H1 (cell line): ENCODE measurements at regions not wholly inside any gene's neighbourhood (a gene's known extent, or its start where the extent isn't known, plus 50 kb on each side); places are given as distances from the start of the nearest gene placed in this dataset.
A peak's percentile ranks its signal among the peaks of the same experiment; 100 is the strongest.

ENCODE experiments used
- CTCF ChIA-PET: fragments of 300-600 bp; sonication (Branson Sonifier 250); formaldehyde crosslinking; loops from one replicate; lab custom pipeline; 2021; ENCODE audit not compliant: partially characterized antibody; lab: Charles Lee
- POLR2A ChIA-PET: fragments of 300-600 bp; sonication (Branson Sonifier 250); formaldehyde crosslinking; loops from one replicate; lab custom pipeline; 2021; ENCODE audit warnings: inconsistent platforms; ENCODE audit not compliant: partially characterized antibody; lab: Charles Lee
- DNase-seq, 2 experiments: peaks; one replicate each; pipeline versions ENCODE4 v3.0.0 to v3.0.0-alpha.2; 2010 to 2022; ENCODE audit warnings: low spot score in 2 of 2, low read depth in 1 of 2, mixed read lengths in 1 of 2
- FAIRE-seq: peaks from 2 replicates; lab custom pipeline; 2011; peaks lifted over from hg19 to GRCh38; lab: Jason Lieb, UNC
- H2AFZ ChIP-seq: 2 replicates; pipeline ENCODE4 v1.8.1; 2012; ENCODE audit warnings: low read length, inconsistent platforms
- H2AK5ac ChIP-seq: 2 replicates; pipeline ENCODE4 v1.6.1; 2013; ENCODE audit warnings: low read depth, low read length
- H2BK120ac ChIP-seq: replicated peaks from 2 replicates; pipeline ENCODE3; 2013; ENCODE audit warnings: low read depth, low read length, inconsistent platforms
- H2BK12ac ChIP-seq: 2 replicates; pipeline ENCODE4 v1.6.1; 2013; ENCODE audit warnings: low read depth, low read length
- H2BK15ac ChIP-seq: 2 replicates; pipeline ENCODE4 v1.6.1; 2013; ENCODE audit warnings: low read length
- H2BK20ac ChIP-seq: 2 replicates; pipeline ENCODE4 v1.6.1; 2013; ENCODE audit warnings: low read length
- H2BK5ac ChIP-seq: 2 replicates; pipeline ENCODE4 v1.6.1; 2013; ENCODE audit warnings: low read depth, low read length
- H3K14ac ChIP-seq: 2 replicates; pipeline ENCODE4 v1.6.1; 2013; ENCODE audit warnings: inconsistent platforms; ENCODE audit not compliant: insufficient read length
- H3K18ac ChIP-seq: 2 replicates; pipeline ENCODE4 v1.6.1; 2013; ENCODE audit warnings: low read length; ENCODE audit errors: extremely low read depth
- H3K23ac ChIP-seq: 2 replicates; pipeline ENCODE4 v1.6.1; 2013; ENCODE audit warnings: inconsistent platforms; ENCODE audit not compliant: insufficient read length
- H3K23me2 ChIP-seq: 2 replicates; pipeline ENCODE4 v1.6.1; 2013; ENCODE audit warnings: low read depth, low read length
- H3K27ac ChIP-seq: 2 replicates; pipeline ENCODE4 v1.6.1; 2011; ENCODE audit warnings: low read depth, low read length, inconsistent platforms
- H3K27me3 ChIP-seq, 4 experiments: replicated peaks in 1 of 4; 1 replicate in 1 of 4; 2 replicates in 3 of 4; pipeline versions ENCODE4 v1.6.1 to v1.8.1; 2011 to 2013; ENCODE audit warnings: low read length in 3 of 4, mild to moderate bottlenecking in 3 of 4, inconsistent platforms in 2 of 4, mixed read lengths in 2 of 4, moderate library complexity in 1 of 4; ENCODE audit not compliant: control insufficient read depth in 3 of 4, insufficient read depth in 3 of 4; ENCODE audit errors: extremely low read depth in 1 of 4
- H3K36me3 ChIP-seq, 4 experiments: 2 replicates each; pipeline versions ENCODE4 v1.6.1 to v1.8.1; 2011 to 2013; ENCODE audit warnings: mild to moderate bottlenecking in 4 of 4, low read length in 3 of 4, moderate library complexity in 2 of 4, control low read depth in 1 of 4, inconsistent platforms in 1 of 4; ENCODE audit not compliant: insufficient read depth in 4 of 4, control insufficient read depth in 2 of 4
- H3K4ac ChIP-seq: replicated peaks from 2 replicates; pipeline ENCODE3; 2013; ENCODE audit warnings: low read length, low read depth, mixed read lengths, inconsistent platforms; ENCODE audit not compliant: insufficient read length
- H3K4me1 ChIP-seq, 4 experiments: replicated peaks in 1 of 4; 1 replicate in 1 of 4; 2 replicates in 3 of 4; pipeline versions ENCODE4 v1.6.1 to v1.8.1; 2011 to 2013; ENCODE audit warnings: low read length in 3 of 4, inconsistent platforms in 2 of 4, mixed read lengths in 1 of 4; ENCODE audit not compliant: insufficient read depth in 4 of 4, control insufficient read depth in 3 of 4
- H3K4me2 ChIP-seq, 2 experiments: 2 replicates each; pipeline versions ENCODE4 v1.6.1 to v1.8.1; 2011 to 2013; ENCODE audit warnings: low read depth in 2 of 2, low read length in 2 of 2, control low read depth in 1 of 2, inconsistent platforms in 1 of 2, mild to moderate bottlenecking in 1 of 2; ENCODE audit not compliant: insufficient read depth in 1 of 2
- H3K4me3 ChIP-seq, 4 experiments: fragments of 200-600, 300-600 bp in 1 of 4; sonication (generic), shearing (Covaris generic), sonication (Bioruptor Twin) in 1 of 4; 2 replicates each; pipeline versions ENCODE4 v1.5.1 to v1.8.1; 2011 to 2016; ENCODE audit warnings: low read length in 4 of 4, low read depth in 3 of 4, control low read depth in 2 of 4, inconsistent platforms in 2 of 4, mild to moderate bottlenecking in 2 of 4, mixed read lengths in 1 of 4, moderate library complexity in 1 of 4; ENCODE audit not compliant: insufficient read depth in 2 of 4; ENCODE audit errors: extremely low read depth in 1 of 4
- H3K56ac ChIP-seq: replicated peaks from 2 replicates; pipeline ENCODE3; 2013; ENCODE audit warnings: low read depth, mild to moderate bottlenecking, mixed read lengths, low read length, inconsistent platforms; ENCODE audit not compliant: insufficient read length
- H3K79me1 ChIP-seq: 2 replicates; pipeline ENCODE4 v1.6.1; 2013; ENCODE audit warnings: low read depth, low read length, control low read depth
- H3K79me2 ChIP-seq, 2 experiments: 2 replicates each; pipeline versions ENCODE4 v1.6.1 to v1.8.1; 2012 to 2013; ENCODE audit warnings: low read length in 2 of 2, mild to moderate bottlenecking in 2 of 2, inconsistent platforms in 1 of 2; ENCODE audit not compliant: insufficient read depth in 2 of 2, control insufficient read depth in 1 of 2
- H3K9ac ChIP-seq, 4 experiments: replicated peaks in 1 of 4; 1 replicate in 1 of 4; 2 replicates in 3 of 4; pipeline versions ENCODE4 v1.6.1 to v1.8.1; 2011 to 2013; ENCODE audit warnings: low read depth in 3 of 4, low read length in 3 of 4, control low read depth in 2 of 4, mild to moderate bottlenecking in 2 of 4, moderate library complexity in 2 of 4, inconsistent platforms in 1 of 4; ENCODE audit errors: extremely low read depth in 1 of 4
- H3K9me3 ChIP-seq, 2 experiments: 2 replicates each; pipeline versions ENCODE4 v1.6.1 to v1.8.1; 2012 to 2013; ENCODE audit warnings: mild to moderate bottlenecking in 2 of 2, moderate library complexity in 2 of 2, control low read depth in 1 of 2, inconsistent platforms in 1 of 2, low read depth in 1 of 2, low read length in 1 of 2, mixed read lengths in 1 of 2; ENCODE audit not compliant: insufficient read depth in 2 of 2
- H4K20me1 ChIP-seq, 2 experiments: replicated peaks in 1 of 2; 2 replicates each; pipeline versions ENCODE3 to v1.8.1; 2011 to 2013; ENCODE audit warnings: inconsistent platforms in 2 of 2, low read length in 2 of 2, mild to moderate bottlenecking in 1 of 2; ENCODE audit not compliant: insufficient read depth in 2 of 2, control insufficient read depth in 1 of 2
- H4K5ac ChIP-seq: 2 replicates; pipeline ENCODE4 v1.6.1; 2013; ENCODE audit warnings: low read length, low read depth, mixed read lengths, inconsistent platforms; ENCODE audit not compliant: insufficient read length
- H4K8ac ChIP-seq: 2 replicates; pipeline ENCODE4 v1.8.0; 2013; ENCODE audit warnings: mild to moderate bottlenecking, moderate library complexity, low read length, inconsistent platforms; ENCODE audit not compliant: insufficient read depth; ENCODE audit errors: extremely low read depth
- H4K91ac ChIP-seq: replicated peaks from 2 replicates; pipeline ENCODE3; 2013; ENCODE audit warnings: low read length, mixed read lengths, inconsistent platforms; ENCODE audit not compliant: insufficient read length
- KDM1A ChIP-seq: fragments of 200-600, 300-600 bp; sonication (generic); IDR thresholded peaks from 2 replicates; pipeline ENCODE4 v1.7.1; 2016; ENCODE audit warnings: mild to moderate bottlenecking, low read length, borderline replicate concordance
- NANOG ChIP-seq: IDR thresholded peaks from 2 replicates; pipeline ENCODE4 v1.6.1; 2011; ENCODE audit warnings: low read length, low read depth, mild to moderate bottlenecking, inconsistent platforms; ENCODE audit not compliant: insufficient read depth, poor library complexity, severe bottlenecking
- RAD21 ChIP-seq, 2 experiments: IDR thresholded peaks in 1 of 2; conservative IDR thresholded peaks in 1 of 2; 2 replicates each; pipeline ENCODE4 v1.6.1; 2011; ENCODE audit warnings: low read depth in 2 of 2, low read length in 2 of 2, improper control_type of control experiment in 1 of 2, inconsistent platforms in 1 of 2, mild to moderate bottlenecking in 1 of 2, moderate library complexity in 1 of 2
- WGBS, 2 experiments: shearing (Covaris generic) in 1 of 2; methylation state at CpG; one replicate each; pipeline versions ENCODE4 v1.1.6 to v1.1.7; 2013 to 2015; ENCODE audit warnings: low lambda C conversion rate in 2 of 2, mixed read lengths in 2 of 2, inconsistent platforms in 1 of 2, low coverage in 1 of 2, missing lambda C conversion rate in 1 of 2; ENCODE audit not compliant: insufficient replicate concordance in 2 of 2, insufficient coverage in 1 of 2, insufficient read length in 1 of 2; ENCODE audit errors: extremely low coverage in 1 of 2, missing lambda C conversion rate in 1 of 2; 5-methylcytosine and 5-hydroxymethylcytosine counted together

- H3K4me3 ChIP-seq = no peak overlapping the region
- no peak overlapping the region for H2AK5ac ChIP-seq
- no peaks in the 10 kb centered on the region for H3K27me3 ChIP-seq
- H4K8ac ChIP-seq = no peak overlapping the region
- no peak overlapping the region for H2BK15ac ChIP-seq
- DNase-seq = no peak
- no peak overlapping the region for H2BK20ac ChIP-seq
- H4K5ac ChIP-seq = no peak overlapping the region
- no peak overlapping the region for H3K18ac ChIP-seq
- H2BK12ac ChIP-seq = no peak overlapping the region
- WGBS, 2 experiments = 54% methylated on average over 2 of the region's 2 CpGs; no CpG with 5 or more reads in 1 of the 2 experiments
- ChIA-PET POLR2A (no interaction called here), CTCF (no interaction called here)
- H3K79me1 ChIP-seq = no peaks in the 10 kb centered on the region
- no peak overlapping the region for H3K56ac ChIP-seq
- no peaks in the 10 kb centered on the region for H4K20me1 ChIP-seq
- H2BK5ac ChIP-seq = no peak overlapping the region
- no peak overlapping the region for H3K4ac ChIP-seq
- H3K4me2 ChIP-seq = no peak overlapping the region
- no peak overlapping the region for H2AFZ ChIP-seq
- H3K23ac ChIP-seq = no peak overlapping the region
- H3K14ac ChIP-seq = no peak overlapping the region
- no peaks in the 10 kb centered on the region for H3K9me3 ChIP-seq
- no peak for TF ChIP-seq KDM1A
- no peak for TF ChIP-seq NANOG
- TF ChIP-seq RAD21 (IDR thresholded peaks at IDR 0.05 in 1 of 2, conservative IDR thresholded peaks at IDR 0.05 in 1 of 2; ENCODE audit: low read depth in 2 of 2, low read length in 2 of 2) = peak in 1 of 2 experiments; percentile 21; a peak in 1 of 4 replicates
- FAIRE-seq = no peak
- H3K4me1 ChIP-seq = no peaks in the 10 kb centered on the region
- no peaks in the 10 kb centered on the region for H3K23me2 ChIP-seq
- H3K36me3 ChIP-seq = no peaks in the 10 kb centered on the region
- H4K91ac ChIP-seq = no peak overlapping the region
- no peak overlapping the region for H3K27ac ChIP-seq
- no peak overlapping the region for H3K9ac ChIP-seq
- no peak overlapping the region for H2BK120ac ChIP-seq
- H3K79me2 ChIP-seq = no peaks in the 10 kb centered on the region
These were observed 1199.8 kb downstream of the DTWD2 start for GRCh38 chr5:117788596-117788995.
